Gastroesophageal sphincter (tissue), 3 donors: ENCODE measurements at regions not wholly inside any gene's neighbourhood (a gene's known extent, or its start where the extent isn't known, plus 50 kb on each side); places are given as distances from the start of the nearest gene placed in this dataset.

ENCODE experiments used
- POLR2AphosphoS5 ChIP-seq: sonication (generic); formaldehyde crosslinking; IDR thresholded peaks from one replicate; pipeline ENCODE4 v1.6.1; 2017; ENCODE audit warnings: antibody characterized with exemption
- TF ChIP-seq, protein P1 (sequence below), 4 experiments: fragments of 200-600 bp in 2 of 4; fragments of 450-650 bp in 2 of 4; sonication (generic) in 1 of 4; IDR thresholded peaks; one replicate each; pipeline ENCODE4 v1.5.1; 2017 to 2019; ENCODE audit warnings: antibody characterized with exemption in 4 of 4, mild to moderate bottlenecking in 2 of 4, moderate library complexity in 2 of 4

DNA sequence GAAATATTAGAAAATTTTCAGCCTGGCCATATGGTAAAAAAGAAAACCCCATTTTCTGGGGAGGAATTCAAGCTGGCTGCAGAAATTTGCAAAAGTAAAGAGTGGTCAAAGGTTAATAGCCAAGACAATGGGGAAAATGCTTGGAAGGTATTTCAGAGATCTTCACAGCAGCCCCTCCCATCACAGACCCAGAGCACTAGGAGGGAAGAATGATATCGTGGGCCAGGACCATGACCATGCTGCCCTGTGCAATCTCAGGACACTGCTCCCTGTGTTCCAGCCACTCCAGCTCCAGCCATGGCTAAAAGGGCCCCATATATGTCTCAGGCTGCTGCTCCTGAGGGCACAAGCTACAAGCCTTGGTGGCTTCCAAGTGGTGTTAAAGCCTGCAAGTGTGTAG lies 93.9 kb upstream of the AGAP1 start:
- TF ChIP-seq POLR2AphosphoS5 = no peak
- TF ChIP-seq, protein P1, sequence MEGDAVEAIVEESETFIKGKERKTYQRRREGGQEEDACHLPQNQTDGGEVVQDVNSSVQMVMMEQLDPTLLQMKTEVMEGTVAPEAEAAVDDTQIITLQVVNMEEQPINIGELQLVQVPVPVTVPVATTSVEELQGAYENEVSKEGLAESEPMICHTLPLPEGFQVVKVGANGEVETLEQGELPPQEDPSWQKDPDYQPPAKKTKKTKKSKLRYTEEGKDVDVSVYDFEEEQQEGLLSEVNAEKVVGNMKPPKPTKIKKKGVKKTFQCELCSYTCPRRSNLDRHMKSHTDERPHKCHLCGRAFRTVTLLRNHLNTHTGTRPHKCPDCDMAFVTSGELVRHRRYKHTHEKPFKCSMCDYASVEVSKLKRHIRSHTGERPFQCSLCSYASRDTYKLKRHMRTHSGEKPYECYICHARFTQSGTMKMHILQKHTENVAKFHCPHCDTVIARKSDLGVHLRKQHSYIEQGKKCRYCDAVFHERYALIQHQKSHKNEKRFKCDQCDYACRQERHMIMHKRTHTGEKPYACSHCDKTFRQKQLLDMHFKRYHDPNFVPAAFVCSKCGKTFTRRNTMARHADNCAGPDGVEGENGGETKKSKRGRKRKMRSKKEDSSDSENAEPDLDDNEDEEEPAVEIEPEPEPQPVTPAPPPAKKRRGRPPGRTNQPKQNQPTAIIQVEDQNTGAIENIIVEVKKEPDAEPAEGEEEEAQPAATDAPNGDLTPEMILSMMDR (IDR thresholded peaks at IDR 0.05) = no peak
